ENCODE measurements at regions not wholly inside any gene's neighbourhood (a gene's known extent, or its start where the extent isn't known, plus 50 kb on each side); places are given as distances from the start of the nearest gene placed in this dataset.

DNA sequence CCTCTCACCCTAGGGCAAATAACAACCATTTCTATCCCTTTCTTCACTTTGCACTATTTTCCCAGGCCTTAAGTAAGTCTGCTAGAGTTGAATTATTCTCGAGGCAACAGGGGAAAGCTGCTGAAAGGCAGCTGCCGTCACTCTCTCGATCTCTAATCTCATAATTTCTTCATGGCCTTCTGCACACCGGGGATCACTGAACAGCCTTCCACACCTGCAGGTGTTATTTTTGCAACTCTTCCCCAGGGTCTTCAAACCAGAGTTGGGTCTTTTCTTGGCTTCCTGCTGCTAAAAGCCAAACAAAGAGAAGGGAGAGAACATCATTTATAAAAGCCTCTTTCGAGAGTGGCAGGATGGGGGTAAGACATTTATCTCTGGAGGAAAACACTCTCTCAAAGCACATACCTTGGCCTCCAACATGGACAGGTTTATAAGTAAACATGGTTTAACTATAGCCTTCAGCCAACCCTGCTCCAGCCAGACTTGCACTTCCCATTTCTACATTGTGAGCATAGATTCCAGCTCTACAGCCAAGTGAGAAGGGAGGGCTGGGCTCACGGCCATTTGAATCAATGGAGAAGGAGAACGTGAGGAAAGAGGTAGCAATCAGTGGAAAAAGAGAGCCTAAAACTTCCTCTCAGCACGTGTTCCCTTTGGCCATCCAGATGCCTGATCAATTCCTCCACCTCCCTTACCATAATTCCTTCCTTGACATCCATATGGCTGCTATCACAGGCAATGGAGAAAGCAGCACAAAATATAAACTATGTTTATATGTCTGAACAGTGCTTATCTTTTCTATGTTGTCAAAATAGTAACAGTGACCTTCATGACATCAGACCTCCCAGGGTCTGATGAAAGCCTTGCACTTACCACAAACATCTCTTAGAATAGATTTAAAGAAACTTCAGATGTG, 464.9 kb downstream of the TLE1 start:
- FAIRE-seq: no peak
- DNase-seq (ENCODE audit: low spot score in 2 of 2): no peak

DNA sequence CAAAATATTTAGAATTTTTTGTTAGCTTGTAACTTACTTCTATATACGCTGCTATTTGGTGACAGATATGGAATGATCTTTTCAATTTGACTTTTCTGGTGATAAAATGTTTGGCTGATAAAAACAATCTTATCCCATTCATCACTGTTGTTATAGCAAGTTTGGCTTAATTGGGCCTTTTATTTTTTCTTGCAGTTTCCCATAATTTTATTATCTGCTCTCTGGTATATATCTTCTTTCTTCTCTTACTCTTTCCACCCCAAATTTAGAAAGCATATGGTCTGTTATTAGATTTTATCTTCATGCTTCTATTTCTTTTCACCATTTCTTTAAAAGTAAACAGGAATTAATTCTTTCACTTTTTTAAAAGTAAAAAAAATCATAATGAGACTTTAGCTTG, 474.4 kb downstream of the TLE1 start:
- FAIRE-seq (no peak), DNase-seq (ENCODE audit: low spot score in 2 of 2) (no peak)

DNA sequence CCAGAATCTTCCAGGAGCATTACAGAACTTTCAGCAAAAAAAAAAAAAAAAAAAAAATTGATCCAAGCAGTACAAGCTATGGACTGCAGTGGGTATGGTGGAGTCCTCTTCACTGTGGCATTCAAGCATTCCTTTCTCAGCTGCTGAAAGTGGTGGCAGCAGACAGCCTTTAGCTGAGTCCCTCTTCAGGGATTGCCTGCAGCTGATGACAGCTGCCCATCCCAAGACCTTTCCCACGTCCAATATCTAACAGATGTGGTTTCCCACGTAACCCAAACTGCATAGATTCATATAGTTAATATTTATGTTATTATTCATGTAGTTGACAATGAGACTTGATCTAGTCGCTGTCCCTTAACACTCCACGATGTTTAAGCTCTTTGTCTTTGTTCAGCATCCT, 475.9 kb downstream of the TLE1 start:
- no peak for FAIRE-seq
- no peak for DNase-seq (ENCODE audit: low spot score in 2 of 2)

DNA sequence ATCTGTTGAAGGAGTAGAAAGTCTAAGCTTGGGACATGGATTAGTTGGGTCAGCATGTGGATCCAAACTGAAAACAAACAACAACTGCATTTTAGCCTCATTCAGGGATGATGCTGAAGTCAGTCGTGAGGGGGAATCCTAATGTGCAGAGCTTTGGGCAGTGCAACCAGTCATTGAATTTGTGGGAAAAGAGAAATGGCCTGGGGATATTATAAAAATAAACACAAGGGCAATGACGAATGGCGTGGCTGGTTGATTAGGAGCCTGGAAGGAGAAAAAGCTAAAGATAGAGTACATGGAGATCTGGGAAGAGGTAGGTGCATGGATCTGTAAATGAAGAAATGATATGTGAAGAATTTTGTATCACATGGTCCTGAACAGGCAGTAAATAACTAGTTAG, 477.6 kb downstream of the TLE1 start:
- no peak for DNase-seq (ENCODE audit: low spot score in 2 of 2)
- no peak for FAIRE-seq

DNA sequence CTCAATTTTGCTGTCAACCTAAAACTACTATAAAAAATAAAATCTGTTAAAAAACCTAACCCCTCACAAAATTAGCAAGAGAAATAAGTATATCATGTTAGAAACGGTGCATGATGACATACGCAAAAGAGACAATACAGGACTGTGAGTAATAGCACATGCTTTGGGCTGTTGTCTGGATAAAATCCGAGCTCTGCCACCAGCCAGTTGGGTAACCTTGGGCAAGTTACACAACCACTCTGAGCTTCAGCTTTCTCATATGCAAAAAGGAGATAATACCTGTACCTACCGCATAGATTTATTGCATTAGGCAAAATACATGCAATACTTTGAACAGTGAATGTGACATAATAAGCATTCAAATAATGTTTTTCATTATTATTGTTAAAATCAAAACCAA, 481.7 kb downstream of the TLE1 start:
- no peak for FAIRE-seq
- no peak for DNase-seq (ENCODE audit: low spot score in 2 of 2)

DNA sequence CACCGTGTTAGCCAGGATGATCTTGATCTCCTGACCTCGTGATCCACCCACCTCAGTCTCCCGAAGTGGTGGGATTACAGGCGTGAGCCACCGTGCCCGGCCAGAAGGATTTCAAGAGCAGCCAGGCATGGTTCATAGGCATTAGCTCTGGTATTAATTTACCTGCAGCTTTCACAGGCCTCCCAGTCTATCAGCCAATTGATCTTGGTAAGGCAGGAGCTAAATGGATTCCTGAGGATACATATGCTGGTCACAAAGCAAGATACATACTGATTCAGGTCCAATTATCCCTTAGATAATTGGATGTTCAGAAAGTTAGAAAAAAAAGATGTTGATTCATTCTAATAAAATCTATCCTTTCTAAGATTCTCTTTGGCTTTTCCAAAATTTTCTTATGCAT, 487.1 kb downstream of the TLE1 start:
- FAIRE-seq (no peak), DNase-seq (ENCODE audit: low spot score in 2 of 2) (no peak)

DNA sequence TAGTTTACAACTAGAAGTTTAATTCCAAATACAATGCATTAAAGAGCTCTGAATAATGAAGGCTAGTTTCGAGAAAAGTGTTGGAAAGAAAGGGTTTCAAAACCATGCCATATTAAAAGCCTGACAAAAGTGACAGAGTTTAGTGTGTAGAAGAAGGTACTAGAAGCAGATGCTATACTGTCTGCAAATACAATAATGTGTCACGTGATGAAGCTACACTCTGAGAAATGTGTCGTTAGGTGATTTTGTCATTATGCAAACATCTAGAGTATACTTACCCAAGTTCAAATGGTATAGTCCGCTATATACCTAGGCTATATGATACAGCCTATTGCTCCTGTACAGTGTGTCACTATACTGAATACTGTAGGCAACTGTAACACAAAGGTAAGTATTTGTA, 494.1 kb downstream of the TLE1 start:
- FAIRE-seq: no peak
- DNase-seq (ENCODE audit: low spot score in 2 of 2): no peak

DNA sequence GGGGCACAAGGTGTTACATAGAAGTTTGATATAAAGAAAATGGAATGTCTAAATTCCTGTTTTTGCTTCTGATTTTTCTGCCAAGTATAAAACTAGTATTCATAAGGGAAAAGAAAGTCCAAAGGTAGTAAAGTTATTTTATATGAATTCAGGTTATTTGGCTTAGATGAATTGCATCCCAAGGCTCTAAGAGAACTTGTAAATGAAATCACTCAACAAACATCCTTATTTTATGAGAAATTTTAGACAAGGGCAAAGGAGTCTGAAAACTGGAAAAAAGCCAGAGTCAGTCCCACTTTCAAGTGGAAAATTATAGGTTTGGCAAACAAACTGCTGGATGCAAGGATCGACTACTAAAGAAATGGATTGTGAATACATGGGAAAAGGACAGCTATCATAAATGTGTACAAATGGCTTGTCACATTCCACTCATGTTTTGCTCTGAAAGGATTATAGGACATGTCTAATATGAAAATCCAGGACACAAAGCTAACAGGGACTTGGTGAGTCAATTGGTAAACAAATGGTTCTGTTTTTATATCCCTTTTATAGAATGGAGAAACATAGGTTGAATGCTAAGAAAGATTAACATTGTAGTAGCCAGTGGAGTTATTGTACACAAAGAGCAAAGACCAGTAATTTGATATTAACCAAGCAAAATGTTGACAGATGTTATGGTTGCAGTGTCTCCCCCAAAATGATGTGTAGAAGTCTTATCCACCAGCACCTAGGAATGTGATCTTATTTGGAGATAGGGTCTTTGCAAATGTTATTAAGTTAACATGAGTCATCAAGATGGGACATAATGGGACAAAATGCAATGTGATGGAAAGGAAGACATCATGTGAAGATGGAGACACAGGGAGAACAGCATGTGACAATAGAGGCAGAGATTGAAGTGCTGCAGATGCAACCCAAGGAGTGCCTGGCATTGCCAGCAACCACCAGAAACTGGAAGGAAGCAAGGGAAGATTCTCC, 495.7 kb downstream of the TLE1 start:
- no peak for FAIRE-seq

DNA sequence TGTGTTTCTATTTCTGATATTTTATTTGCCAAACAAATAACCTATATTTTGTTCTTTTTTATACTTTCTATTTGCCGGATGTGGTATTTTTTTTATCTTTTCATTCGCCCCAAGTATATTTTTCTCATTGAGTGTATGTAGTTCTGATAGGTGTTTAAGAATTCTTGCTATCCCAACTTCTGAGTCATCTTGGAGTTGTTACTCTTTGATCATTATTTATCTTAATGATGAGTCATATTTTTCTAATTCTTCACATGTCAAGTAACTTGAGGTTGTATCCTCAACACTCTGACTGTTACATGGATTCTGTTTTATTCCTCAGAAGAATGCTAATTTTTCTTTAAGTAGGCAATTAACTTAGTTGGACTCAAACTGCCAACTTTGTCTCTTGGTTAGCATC, 498.1 kb downstream of the TLE1 start:
- FAIRE-seq: no peak
- DNase-seq (ENCODE audit: low spot score in 2 of 2): no peak

More for the DNA sequence above, 495.7 kb downstream of the TLE1 start:
- no peak for DNase-seq (ENCODE audit: low spot score in 2 of 2)

DNA sequence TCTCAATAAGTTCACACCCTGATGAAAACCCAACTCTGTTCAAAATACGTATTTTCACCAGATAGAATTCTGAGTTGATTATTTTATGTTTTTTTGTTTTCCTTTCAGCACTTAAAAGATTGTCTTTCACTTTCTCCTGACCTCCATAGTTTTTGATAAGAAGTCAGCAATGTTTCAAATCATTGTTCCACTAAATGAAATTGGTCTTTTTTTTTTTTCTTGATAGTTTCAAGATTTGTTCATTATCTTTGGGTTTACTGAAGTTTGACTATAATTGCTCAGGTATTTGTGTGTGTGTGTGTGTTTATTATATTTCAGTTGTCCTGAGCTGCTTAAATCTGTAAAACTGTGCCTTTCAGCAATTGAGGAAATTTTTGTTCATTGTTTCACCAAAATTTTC, 498.7 kb downstream of the TLE1 start:
- no peak for DNase-seq (ENCODE audit: low spot score in 2 of 2)

DNA sequence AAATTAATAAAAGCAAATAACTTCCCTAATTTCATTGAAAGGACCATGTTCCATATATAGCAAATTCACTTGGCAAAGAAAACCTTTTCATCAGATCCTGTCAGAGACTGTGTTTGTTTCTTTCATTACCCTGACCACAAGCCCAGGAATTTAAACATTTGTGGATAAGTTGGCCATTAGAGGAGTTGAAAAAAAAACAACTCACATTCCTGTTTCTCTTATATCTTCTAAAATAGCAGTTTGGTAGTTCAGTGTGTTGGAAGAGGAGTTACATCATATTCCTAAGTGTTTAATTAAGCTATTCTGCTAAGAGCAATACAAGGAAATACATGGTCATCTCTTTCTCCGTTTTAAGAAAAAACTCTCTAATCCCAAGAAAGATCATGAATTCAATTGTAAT, 505.6 kb downstream of the TLE1 start:
- no peak for FAIRE-seq
- no peak for DNase-seq (ENCODE audit: low spot score in 2 of 2)

More for the DNA sequence above, 498.7 kb downstream of the TLE1 start:
- FAIRE-seq: no peak

DNA sequence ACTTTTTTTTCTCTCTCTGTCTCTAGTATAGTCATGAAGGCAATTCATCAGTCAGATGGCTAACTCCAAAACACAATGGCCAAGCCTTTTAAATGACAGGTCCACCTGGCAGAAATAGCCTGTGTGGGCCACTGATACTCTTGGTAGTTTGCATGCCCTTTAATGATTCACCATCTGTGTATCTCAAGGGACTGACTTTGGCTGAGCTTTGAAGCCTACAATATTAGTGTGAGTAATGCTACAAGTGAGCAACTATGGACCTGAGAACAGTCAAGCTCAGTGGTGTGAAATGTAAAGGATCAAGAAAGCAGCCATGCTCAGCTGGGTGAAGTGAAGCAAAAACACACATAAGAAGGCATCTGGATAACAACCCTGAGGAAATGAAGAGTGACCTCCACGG, 506.9 kb downstream of the TLE1 start:
- DNase-seq (ENCODE audit: low spot score in 2 of 2) (no peak), FAIRE-seq (no peak)

DNA sequence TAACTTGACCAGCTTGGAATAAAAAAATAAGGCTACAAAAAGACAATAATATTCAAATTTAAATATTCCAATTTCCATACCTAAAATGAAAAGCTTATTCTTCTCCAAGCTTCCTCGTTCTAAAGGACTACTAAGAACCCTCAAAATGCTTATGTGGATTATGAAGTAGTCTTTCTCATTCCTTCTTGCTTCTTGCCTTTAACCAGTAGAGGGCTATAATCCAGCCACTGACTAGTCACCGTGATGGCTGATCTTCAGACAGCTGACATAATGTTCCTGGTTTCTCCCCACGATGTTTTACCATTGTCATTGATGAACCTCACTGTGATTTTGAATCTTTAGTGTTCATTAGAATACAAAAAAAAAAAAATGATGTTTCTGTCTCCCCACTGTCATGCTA, 515.3 kb downstream of the TLE1 start:
- no peak for FAIRE-seq
- no peak for DNase-seq (ENCODE audit: low spot score in 2 of 2)

DNA sequence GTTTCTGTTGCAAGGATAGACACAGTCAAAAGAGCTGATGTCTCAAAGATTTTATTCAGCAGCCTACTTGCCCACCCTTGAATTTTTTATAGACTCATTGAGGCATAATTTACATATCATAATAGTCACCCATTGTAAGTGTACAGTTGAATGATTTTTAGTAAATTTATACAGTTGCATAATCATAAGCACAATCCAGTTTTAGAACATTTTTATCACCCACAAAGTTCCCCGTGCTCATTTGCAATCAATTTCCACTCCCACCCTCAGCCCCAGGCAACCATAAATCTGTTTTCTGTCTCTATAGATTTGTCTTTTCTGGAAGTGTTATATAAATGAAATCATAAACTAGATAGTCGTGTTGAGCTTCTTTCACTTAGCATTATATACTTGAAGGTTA, 517.7 kb downstream of the TLE1 start:
- DNase-seq (ENCODE audit: low spot score in 2 of 2) (no peak), FAIRE-seq (no peak)

DNA sequence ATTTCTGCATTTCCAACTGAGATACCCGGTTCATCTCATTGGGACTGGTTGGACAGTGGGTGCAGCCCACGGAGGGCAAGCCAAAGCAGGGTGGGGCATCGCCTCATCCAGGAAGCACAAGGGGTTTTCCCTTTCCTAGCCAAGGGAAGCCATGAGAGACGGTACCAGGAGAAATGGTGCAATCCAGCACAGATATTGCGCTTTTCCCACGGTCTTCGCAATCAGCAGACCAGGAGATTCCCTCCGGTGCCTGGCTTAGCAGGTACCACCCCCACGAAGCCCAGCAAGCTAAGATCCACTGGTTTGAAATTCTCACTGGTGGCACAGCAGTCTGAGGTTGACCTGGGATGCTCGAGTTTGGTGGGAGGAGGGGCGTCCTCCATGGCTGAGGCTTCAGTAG, 527.0 kb downstream of the TLE1 start:
- no peak for DNase-seq (ENCODE audit: low spot score in 2 of 2)
- no peak for FAIRE-seq

DNA sequence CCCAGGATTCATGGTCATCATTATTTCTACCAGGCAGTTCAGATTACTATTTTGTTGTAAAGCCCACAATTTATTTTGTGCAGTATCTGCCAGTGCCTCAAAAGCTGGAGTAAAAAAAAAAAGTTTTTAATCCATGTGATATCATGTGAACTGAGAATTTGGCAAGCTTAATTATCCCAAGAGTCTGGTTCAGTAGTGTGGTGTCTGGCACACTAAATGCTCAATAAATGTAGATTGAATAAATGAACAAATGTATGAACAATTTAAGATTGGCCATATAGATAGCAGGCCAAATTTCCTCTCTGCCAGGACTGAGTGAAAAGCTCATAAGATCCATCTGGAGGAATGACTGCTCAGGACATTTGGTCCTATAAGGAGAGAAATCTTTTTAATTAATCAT, 533.0 kb downstream of the TLE1 start:
- DNase-seq (ENCODE audit: low spot score in 2 of 2) (no peak), FAIRE-seq (no peak)

DNA sequence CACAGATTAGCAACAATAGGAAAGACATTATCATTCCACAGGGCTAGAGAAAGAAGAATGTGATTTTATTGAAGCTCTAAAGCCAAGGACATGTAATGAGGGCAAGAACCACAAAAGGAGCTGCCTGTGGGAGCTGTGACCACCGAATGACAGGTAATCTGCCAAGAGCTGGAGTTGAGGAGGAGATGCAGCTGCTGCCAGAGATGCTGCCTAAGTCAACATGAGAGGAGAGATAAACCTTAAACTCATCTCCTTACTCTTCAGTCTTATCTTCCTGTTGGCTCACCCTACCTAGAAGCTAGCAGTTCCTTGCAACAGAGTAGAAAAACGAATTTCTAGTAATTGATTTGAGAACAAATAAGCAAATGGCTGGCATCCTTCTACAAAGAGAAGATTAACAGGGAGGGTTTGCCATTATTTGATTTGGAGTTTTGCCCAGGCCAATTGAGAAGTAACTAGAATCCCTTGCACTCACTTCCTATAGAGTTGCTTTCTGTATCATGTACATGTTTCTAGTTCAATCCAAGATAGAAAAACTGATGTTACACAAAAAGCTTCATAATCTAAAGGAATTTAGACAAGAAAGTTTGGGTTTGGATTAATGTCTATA, 539.2 kb downstream of the TLE1 start:
- FAIRE-seq (no peak), DNase-seq (ENCODE audit: low spot score in 2 of 2) (no peak)

DNA sequence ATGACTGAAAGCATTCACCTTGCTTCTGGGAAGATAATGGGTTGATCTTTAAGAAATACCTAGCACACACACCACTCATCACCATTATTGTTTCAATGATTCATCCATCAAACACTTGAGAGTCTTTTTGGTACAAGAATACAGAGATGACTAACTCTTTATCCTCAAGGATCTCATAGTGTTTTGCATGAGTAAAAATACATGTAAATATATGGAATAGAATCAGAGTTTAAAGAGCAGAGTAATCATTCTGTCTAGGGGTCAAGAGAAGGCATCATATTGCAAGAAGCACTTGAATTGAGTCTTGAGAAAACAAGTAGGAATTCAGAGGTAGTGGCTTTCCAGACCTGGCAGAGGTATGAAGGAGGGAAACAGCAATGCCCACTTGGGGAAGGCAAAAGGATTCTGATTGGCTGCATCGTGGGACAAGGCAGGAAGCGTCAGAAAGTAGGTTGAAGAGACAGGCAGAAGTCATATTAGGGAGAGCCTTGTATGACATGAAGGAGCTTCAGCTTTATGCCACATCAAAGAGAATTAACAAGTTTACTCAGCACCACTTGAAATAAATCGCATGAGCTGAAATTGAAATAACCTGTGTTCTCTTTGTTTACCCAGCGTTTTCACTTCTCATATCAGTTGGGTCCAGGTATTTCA, 542.5 kb downstream of the TLE1 start:
- no peak for DNase-seq (ENCODE audit: low spot score in 2 of 2)

DNA sequence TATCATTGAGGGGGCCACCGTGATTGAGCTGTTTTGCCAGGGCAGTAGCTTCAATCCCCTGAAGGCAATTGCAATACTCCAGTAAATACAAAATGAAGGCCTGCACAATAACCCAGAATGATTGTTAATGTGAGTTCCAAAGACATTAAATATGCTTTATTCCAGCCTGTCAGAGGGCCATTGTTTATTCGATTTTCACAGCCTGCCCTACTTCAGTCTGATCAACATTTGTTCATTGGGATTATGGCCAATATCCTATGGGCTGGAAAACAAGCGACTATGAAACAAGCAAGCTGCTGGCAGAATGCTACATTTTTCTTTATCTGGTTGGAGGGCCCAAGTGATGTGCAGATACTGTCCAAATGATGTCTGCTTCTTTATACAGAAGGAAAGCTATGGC, 543.1 kb downstream of the TLE1 start:
- no peak for FAIRE-seq
- DNase-seq (ENCODE audit: low spot score in 2 of 2): no peak

More for the DNA sequence above, 542.5 kb downstream of the TLE1 start:
- FAIRE-seq: no peak

DNA sequence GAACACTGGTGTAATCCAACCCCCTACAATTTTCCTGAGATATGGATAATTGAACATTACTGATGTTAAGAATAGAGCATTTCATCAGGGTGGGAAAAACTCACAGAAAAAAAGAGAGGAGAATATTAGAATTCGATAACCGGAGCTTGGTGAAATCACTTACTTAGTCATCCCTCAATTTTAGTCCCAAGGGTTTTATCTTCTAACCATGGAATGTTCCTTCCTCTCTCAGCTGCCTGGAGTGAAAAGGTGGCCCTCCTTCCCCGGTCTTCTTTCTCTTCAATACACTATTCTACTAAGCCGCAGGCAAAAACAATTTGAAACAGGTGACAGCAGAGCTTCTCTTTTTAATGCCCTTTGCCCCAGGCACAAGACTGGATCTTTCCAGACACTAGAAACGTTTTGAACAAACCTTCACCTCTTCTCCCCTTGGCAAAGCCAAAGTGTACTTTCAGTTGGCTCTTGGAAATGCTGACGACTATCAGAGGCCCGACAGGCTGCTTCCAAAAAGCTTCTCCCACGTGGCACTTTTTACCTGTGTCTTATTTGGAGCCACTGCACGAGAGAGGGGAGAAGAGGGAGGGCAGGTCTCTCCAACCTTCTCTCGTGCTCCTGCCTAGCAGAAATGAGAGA, 543.9 kb downstream of the TLE1 start:
- no peak for FAIRE-seq
- no peak for DNase-seq (ENCODE audit: low spot score in 2 of 2)

Data from frontal cortex (tissue), 3 donors.